ENCODE measurements at regions not wholly inside any gene's neighbourhood (a gene's known extent, or its start where the extent isn't known, plus 50 kb on each side); places are given as distances from the start of the nearest gene placed in this dataset.
"Not testable (repeated sequence)": the region's sequence is repeated elsewhere in the genome, so short reads cannot be mapped to it uniquely, and the experiment has no call there.

- TF ChIP-seq POLR2AphosphoS5 (IDR thresholded peaks at IDR 0.05; ENCODE audit: low read depth, low read length); SPI1 (IDR thresholded peaks at IDR 0.05; ENCODE audit: low read depth, low read length); TAF1 (IDR thresholded peaks at IDR 0.05; ENCODE audit: low read depth, low read length); POLR2A (IDR thresholded peaks at IDR 0.05; ENCODE audit: low read depth, low read length); POU2F2 (IDR thresholded peaks at IDR 0.05; ENCODE audit: low read depth, low read length); PAX5 (IDR thresholded peaks at IDR 0.05; ENCODE audit: insufficient read depth, low read length, severe bottlenecking): not testable (repeated sequence)
Observed at GRCh38 chr16:88162778-88163177, 211.5 kb downstream of the BANP start.
